Caco-2 (cell line): ENCODE measurements at regions not wholly inside any gene's neighbourhood (a gene's known extent, or its start where the extent isn't known, plus 50 kb on each side); places are given as distances from the start of the nearest gene placed in this dataset.

Source experiments
- BruUV-seq: library from RNA; stranded (reverse); fragments of 400-500 nt; replicated peaks from 2 replicates; lab custom pipeline; 2021; lab: Mats Ljungman, UMichigan
- CTCF ChIA-PET: fragments of 300-600 bp; sonication (Branson Sonifier 250); formaldehyde crosslinking; loops from one replicate; lab custom pipeline; 2022; ENCODE audit warnings: antibody characterized with exemption; lab: Charles Lee
- POLR2A ChIA-PET: fragments of 300-600 bp; sonication (Branson Sonifier 250); formaldehyde crosslinking; loops from one replicate; lab custom pipeline; 2022; ENCODE audit warnings: antibody characterized with exemption; lab: Charles Lee
- DNase-seq, 2 experiments: peaks; one replicate each; pipeline versions ENCODE4 v3.0.0 to v3.0.0-alpha.2; 2020 to 2022
- H3K27me3 ChIP-seq: replicated peaks from 2 replicates; pipeline ENCODE4 v1.6.0; 2011; ENCODE audit warnings: low read length; ENCODE audit not compliant: control insufficient read depth, insufficient read depth
- H3K36me3 ChIP-seq: 2 replicates; pipeline ENCODE4 v1.5.1; 2011; ENCODE audit warnings: low read length; ENCODE audit not compliant: control insufficient read depth, insufficient read depth
- H3K4me1 ChIP-seq: fragments of 250-450 bp; sonication (Bioruptor Pico); 2 replicates; pipeline ENCODE4 v1.5.1; 2020; ENCODE audit warnings: mild to moderate bottlenecking
- H3K4me3 ChIP-seq: 2 replicates; pipeline ENCODE4 v1.5.1; 2011; ENCODE audit warnings: low read depth, mild to moderate bottlenecking, control low read depth, low read length
- H3K9me3 ChIP-seq: fragments of 250-450 bp; sonication (Bioruptor Pico); 2 replicates; pipeline ENCODE4 v1.5.1; 2020; ENCODE audit warnings: mild to moderate bottlenecking, moderate library complexity
- H3K27ac Mint-ChIP-seq: one replicate; pipeline ENCODE4 v1.8.0; 2022; ENCODE audit warnings: mixed read lengths; ENCODE audit not compliant: unreplicated experiment
- H3K27me3 Mint-ChIP-seq: one replicate; pipeline ENCODE4 v1.8.0; 2022; ENCODE audit warnings: mixed read lengths; ENCODE audit not compliant: insufficient read depth, unreplicated experiment
- H3K36me3 Mint-ChIP-seq: one replicate; pipeline ENCODE4 v1.8.0; 2022; ENCODE audit warnings: mild to moderate bottlenecking, mixed read lengths; ENCODE audit not compliant: insufficient read depth, unreplicated experiment
- H3K4me1 Mint-ChIP-seq: one replicate; pipeline ENCODE4 v1.8.0; 2022; ENCODE audit warnings: low read depth, mixed read lengths; ENCODE audit not compliant: unreplicated experiment
- H3K4me3 Mint-ChIP-seq: one replicate; pipeline ENCODE4 v1.8.0; 2022; ENCODE audit warnings: mild to moderate bottlenecking, moderate library complexity, mixed read lengths; ENCODE audit not compliant: unreplicated experiment
- H3K9me3 Mint-ChIP-seq: one replicate; pipeline ENCODE4 v1.8.0; 2022; ENCODE audit warnings: mixed read lengths; ENCODE audit not compliant: unreplicated experiment
- CTCF ChIP-seq, 2 experiments: fragments of 200-600 bp in 1 of 2; IDR thresholded peaks; 1 replicate in 1 of 2; 2 replicates in 1 of 2; pipeline versions ENCODE4 v1.5.1 to v1.8.0; 2011 to 2022; ENCODE audit warnings: antibody characterized with exemption in 1 of 2, control low read depth in 1 of 2, inconsistent platforms in 1 of 2, low read depth in 1 of 2, low read length in 1 of 2, mild to moderate bottlenecking in 1 of 2, moderate library complexity in 1 of 2; ENCODE audit not compliant: insufficient read depth in 1 of 2, severe bottlenecking in 1 of 2, unreplicated experiment in 1 of 2
- intact Hi-C: fragments of 100-400 bp; cut with micrococcal nuclease; formaldehyde crosslinking; loops from one replicate; pipeline ENCODE4 v1.10.0; 2022; ENCODE audit not compliant: unreplicated experiment

DNA sequence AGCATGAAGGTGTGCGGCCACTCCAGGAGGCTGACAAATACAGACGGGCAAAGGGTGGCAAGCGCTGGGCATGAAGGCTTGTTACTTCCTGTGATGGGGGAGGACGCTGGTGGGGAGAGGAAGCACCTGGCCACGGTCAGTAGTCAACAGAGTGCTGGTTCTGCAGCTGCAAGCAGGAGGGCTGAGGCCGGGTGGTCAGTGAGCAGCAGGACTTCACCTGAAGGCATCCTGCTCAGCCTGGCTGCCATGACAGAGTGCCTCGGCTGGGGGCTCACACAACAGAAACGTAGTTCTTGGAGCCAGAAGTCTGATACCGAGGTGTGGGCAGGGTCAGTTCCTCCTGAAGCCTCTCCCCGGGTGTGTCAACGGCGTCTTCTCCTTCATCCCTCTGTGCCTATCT is 118.6 kb upstream of the IRX4 start:
- no peak for TF ChIP-seq CTCF (IDR thresholded peaks at IDR 0.05; ENCODE audit: insufficient read depth in 1 of 2, low read depth in 1 of 2, low read length in 1 of 2, severe bottlenecking in 1 of 2, unreplicated experiment in 1 of 2)
- no peaks in the 10 kb centered on the region for H3K36me3 Mint-ChIP-seq
- Histone ChIP-seq H3K4me3 (no peak overlapping the region), H3K36me3 (no peaks in the 10 kb centered on the region), H3K9me3 (no peaks in the 10 kb centered on the region), H3K27me3 (peaks cover 1% of the 10 kb centered on the region; the same call in 1 of the 2 replicates), H3K4me1 (no peaks in the 10 kb centered on the region)
- no peak for DNase-seq
- H3K27me3 Mint-ChIP-seq: peaks cover 35% of the 10 kb centered on the region
- ChIA-PET CTCF (no interaction called here), POLR2A (no interaction called here)
- intact Hi-C loops: no loop called here
- no peak overlapping the region for H3K4me3 Mint-ChIP-seq
- BruUV-seq: no TSS peak
- H3K4me1 Mint-ChIP-seq: no peaks in the 10 kb centered on the region
- H3K27ac Mint-ChIP-seq: no peak overlapping the region
- peaks cover 14% of the 10 kb centered on the region for H3K9me3 Mint-ChIP-seq

DNA sequence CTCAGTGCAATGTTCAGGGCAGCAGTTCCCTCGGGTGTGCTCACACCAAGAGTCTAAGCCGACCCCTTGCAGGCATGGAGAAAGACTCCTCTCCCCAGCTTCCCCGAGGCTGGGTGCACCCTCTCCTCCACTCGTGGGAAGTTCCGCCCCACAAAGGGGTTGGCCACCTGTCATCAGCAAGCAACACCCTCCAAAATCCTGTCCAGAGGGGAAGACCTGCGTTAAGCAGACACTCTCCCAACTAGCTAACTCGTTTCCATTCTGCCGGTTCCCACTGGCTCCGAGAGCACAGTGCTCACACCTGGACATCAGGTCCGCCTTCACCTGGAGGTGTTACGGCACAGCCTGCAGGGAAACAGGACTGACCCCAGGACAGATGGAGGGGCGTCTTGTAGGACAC is 117.9 kb upstream of the IRX4 start:
- Histone ChIP-seq H3K9me3 (no peaks in the 10 kb centered on the region), H3K4me3 (no peak overlapping the region), H3K27me3 (peaks cover 1% of the 10 kb centered on the region; the same call in 1 of the 2 replicates), H3K4me1 (no peaks in the 10 kb centered on the region), H3K36me3 (no peaks in the 10 kb centered on the region)
- no peaks in the 10 kb centered on the region for H3K4me1 Mint-ChIP-seq
- TF ChIP-seq CTCF (IDR thresholded peaks at IDR 0.05; ENCODE audit: insufficient read depth in 1 of 2, low read depth in 1 of 2, low read length in 1 of 2, severe bottlenecking in 1 of 2, unreplicated experiment in 1 of 2): no peak
- H3K27ac Mint-ChIP-seq: no peak overlapping the region
- no peak overlapping the region for H3K4me3 Mint-ChIP-seq
- peaks cover 14% of the 10 kb centered on the region for H3K9me3 Mint-ChIP-seq
- no peaks in the 10 kb centered on the region for H3K36me3 Mint-ChIP-seq
- intact Hi-C loops: no loop called here
- DNase-seq: no peak
- ChIA-PET POLR2A (no interaction called here), CTCF (no interaction called here)
- H3K27me3 Mint-ChIP-seq: peaks cover 35% of the 10 kb centered on the region
- BruUV-seq: no TSS peak

DNA sequence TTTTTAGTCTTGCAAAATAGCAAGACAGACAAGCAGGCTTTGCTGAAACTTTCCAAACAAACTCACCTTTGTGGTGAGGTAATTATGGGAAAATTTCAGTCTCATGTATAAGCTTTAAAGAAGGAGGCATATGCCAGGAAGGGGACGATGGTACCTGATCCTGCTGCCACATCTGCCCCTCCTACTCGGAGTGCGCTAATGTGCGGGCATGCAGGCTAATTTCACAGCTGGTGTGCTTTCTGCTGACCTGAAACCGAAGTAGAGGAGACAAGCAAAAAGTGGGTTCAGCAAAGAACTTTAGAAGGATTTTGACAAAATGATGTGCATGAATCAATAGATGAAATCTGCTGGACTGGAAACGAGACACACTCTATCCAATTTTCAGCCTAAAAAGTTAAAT is 117.1 kb upstream of the IRX4 start:
- ChIA-PET CTCF (no interaction called here), POLR2A (no interaction called here)
- Histone ChIP-seq H3K4me1 (no peaks in the 10 kb centered on the region), H3K36me3 (no peaks in the 10 kb centered on the region), H3K27me3 (peaks cover 1% of the 10 kb centered on the region; the same call in 1 of the 2 replicates), H3K9me3 (no peaks in the 10 kb centered on the region), H3K4me3 (no peak overlapping the region)
- Mint-ChIP-seq H3K4me1 (no peaks in the 10 kb centered on the region), H3K27me3 (peaks cover 32% of the 10 kb centered on the region), H3K9me3 (peaks cover 14% of the 10 kb centered on the region), H3K4me3 (no peak overlapping the region), H3K27ac (no peak overlapping the region), H3K36me3 (no peaks in the 10 kb centered on the region)
- intact Hi-C loops: no loop called here
- no peak for DNase-seq
- no peak for TF ChIP-seq CTCF (IDR thresholded peaks at IDR 0.05; ENCODE audit: insufficient read depth in 1 of 2, low read depth in 1 of 2, low read length in 1 of 2, severe bottlenecking in 1 of 2, unreplicated experiment in 1 of 2)
- no TSS peak for BruUV-seq
